SH-SY5Y (cell line): ENCODE measurements at regions not wholly inside any gene's neighbourhood (a gene's known extent, or its start where the extent isn't known, plus 50 kb on each side); places are given as distances from the start of the nearest gene placed in this dataset.

ENCODE experiments used
- GATA2 ChIP-seq: IDR thresholded peaks from 2 replicates; pipeline ENCODE4 v1.6.1; 2011; ENCODE audit warnings: mild to moderate bottlenecking, low read depth, low read length
- GATA3 ChIP-seq: IDR thresholded peaks from 2 replicates; pipeline ENCODE4 v1.6.1; 2011; ENCODE audit warnings: low read depth, mild to moderate bottlenecking, low read length, moderate library complexity

GRCh38 chr4:41857226-41857641, 78.0 kb upstream of the TMEM33 start:
- TF ChIP-seq GATA2, result peak; percentile 56; the same call in 1 of the 2 replicates
- no peak for TF ChIP-seq GATA3
